ENCODE measurements at regions not wholly inside any gene's neighbourhood (a gene's known extent, or its start where the extent isn't known, plus 50 kb on each side); places are given as distances from the start of the nearest gene placed in this dataset.

- no peak for TF ChIP-seq CTCF (IDR thresholded peaks at IDR 0.05; ENCODE audit: low read depth, low read length, poor library complexity, severe bottlenecking)
- no peak for TF ChIP-seq EZH2phosphoT487 (IDR thresholded peaks at IDR 0.05; ENCODE audit: borderline replicate concordance, low read length)
Measured at GRCh38 chr18:67776929-67777328, 260.4 kb upstream of the DSEL start.
